ENCODE measurements at regions not wholly inside any gene's neighbourhood (a gene's known extent, or its start where the extent isn't known, plus 50 kb on each side); places are given as distances from the start of the nearest gene placed in this dataset.

DNA sequence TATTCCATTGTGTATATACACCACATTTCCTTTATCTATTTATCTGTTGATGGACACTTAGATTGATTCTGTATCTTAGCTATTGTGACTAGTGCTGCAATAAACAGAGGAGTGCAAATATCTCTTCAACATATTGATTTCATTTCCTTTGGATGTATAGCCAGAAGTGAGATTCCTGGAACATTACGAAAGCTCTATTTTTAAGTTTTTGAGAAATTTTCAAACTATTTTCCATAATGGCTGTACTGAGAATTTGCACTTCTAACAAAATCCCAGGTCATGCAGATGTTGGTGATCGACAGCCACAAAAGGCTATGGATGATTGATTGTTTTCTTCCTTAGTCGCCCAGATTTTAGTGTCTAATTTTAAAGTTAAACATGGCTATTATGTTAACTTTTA is 132.7 kb upstream of the MTAP start:
- TF ChIP-seq, protein P1, sequence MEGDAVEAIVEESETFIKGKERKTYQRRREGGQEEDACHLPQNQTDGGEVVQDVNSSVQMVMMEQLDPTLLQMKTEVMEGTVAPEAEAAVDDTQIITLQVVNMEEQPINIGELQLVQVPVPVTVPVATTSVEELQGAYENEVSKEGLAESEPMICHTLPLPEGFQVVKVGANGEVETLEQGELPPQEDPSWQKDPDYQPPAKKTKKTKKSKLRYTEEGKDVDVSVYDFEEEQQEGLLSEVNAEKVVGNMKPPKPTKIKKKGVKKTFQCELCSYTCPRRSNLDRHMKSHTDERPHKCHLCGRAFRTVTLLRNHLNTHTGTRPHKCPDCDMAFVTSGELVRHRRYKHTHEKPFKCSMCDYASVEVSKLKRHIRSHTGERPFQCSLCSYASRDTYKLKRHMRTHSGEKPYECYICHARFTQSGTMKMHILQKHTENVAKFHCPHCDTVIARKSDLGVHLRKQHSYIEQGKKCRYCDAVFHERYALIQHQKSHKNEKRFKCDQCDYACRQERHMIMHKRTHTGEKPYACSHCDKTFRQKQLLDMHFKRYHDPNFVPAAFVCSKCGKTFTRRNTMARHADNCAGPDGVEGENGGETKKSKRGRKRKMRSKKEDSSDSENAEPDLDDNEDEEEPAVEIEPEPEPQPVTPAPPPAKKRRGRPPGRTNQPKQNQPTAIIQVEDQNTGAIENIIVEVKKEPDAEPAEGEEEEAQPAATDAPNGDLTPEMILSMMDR (IDR thresholded peaks at IDR 0.05; ENCODE audit: low read depth, low read length, missing input control): no peak
- TF ChIP-seq, protein P2, sequence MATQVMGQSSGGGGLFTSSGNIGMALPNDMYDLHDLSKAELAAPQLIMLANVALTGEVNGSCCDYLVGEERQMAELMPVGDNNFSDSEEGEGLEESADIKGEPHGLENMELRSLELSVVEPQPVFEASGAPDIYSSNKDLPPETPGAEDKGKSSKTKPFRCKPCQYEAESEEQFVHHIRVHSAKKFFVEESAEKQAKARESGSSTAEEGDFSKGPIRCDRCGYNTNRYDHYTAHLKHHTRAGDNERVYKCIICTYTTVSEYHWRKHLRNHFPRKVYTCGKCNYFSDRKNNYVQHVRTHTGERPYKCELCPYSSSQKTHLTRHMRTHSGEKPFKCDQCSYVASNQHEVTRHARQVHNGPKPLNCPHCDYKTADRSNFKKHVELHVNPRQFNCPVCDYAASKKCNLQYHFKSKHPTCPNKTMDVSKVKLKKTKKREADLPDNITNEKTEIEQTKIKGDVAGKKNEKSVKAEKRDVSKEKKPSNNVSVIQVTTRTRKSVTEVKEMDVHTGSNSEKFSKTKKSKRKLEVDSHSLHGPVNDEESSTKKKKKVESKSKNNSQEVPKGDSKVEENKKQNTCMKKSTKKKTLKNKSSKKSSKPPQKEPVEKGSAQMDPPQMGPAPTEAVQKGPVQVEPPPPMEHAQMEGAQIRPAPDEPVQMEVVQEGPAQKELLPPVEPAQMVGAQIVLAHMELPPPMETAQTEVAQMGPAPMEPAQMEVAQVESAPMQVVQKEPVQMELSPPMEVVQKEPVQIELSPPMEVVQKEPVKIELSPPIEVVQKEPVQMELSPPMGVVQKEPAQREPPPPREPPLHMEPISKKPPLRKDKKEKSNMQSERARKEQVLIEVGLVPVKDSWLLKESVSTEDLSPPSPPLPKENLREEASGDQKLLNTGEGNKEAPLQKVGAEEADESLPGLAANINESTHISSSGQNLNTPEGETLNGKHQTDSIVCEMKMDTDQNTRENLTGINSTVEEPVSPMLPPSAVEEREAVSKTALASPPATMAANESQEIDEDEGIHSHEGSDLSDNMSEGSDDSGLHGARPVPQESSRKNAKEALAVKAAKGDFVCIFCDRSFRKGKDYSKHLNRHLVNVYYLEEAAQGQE (IDR thresholded peaks at IDR 0.05): no peak
- TF ChIP-seq RAD21 (IDR thresholded peaks at IDR 0.05): no peak
- no peak for TF ChIP-seq SP1 (IDR thresholded peaks at IDR 0.05)
- TF ChIP-seq EGR1 (IDR thresholded peaks at IDR 0.05; ENCODE audit: low read depth in 2 of 2): no peak
- no peak for TF ChIP-seq TAF1 (conservative IDR thresholded peaks at IDR 0.05)
- no peak for TF ChIP-seq ATF3 (IDR thresholded peaks at IDR 0.05)
- no peak for TF ChIP-seq FOXA1 (IDR thresholded peaks at IDR 0.05)

All from liver (tissue), 3 donors.